ENCODE measurements at regions not wholly inside any gene's neighbourhood (a gene's known extent, or its start where the extent isn't known, plus 50 kb on each side); places are given as distances from the start of the nearest gene placed in this dataset.
A peak's percentile ranks its signal among the peaks of the same experiment; 100 is the strongest.
"Not testable (repeated sequence)": the region's sequence is repeated elsewhere in the genome, so short reads cannot be mapped to it uniquely, and the experiment has no call there.

- POLR2A ChIA-PET; H3K4me3 Mint-ChIP-seq; H3K4me1 ChIP-seq (ENCODE audit: control insufficient read depth in 2 of 2, insufficient read depth in 2 of 2, low read length in 2 of 2); DNase-seq; H3K27me3 Mint-ChIP-seq; H3K27ac Mint-ChIP-seq; H3K27me3 ChIP-seq (ENCODE audit: control insufficient read depth in 2 of 2, insufficient read depth in 2 of 2, low read length in 2 of 2); ATAC-seq; CTCF ChIA-PET; H3K9me3 ChIP-seq (ENCODE audit: control insufficient read depth in 2 of 3, low read length in 3 of 3); H3K27ac ChIP-seq (ENCODE audit: low read depth, low read length); H3K36me3 ChIP-seq (ENCODE audit: control insufficient read depth in 2 of 3, insufficient read depth in 3 of 3, low read length in 3 of 3); H3K4me3 ChIP-seq (ENCODE audit: low read length); H3K9me3 Mint-ChIP-seq; intact Hi-C loops (cut with micrococcal nuclease): not testable (repeated sequence)
- Mint-ChIP-seq H3K36me3 (peaks cover 0 to 16% (median 0%) of the 10 kb centered on the region in 5 donors), H3K4me1 (peaks cover 0 to 21% (median 0%) of the 10 kb centered on the region in 7 donors)
Observed at GRCh38 chr2:111471791-111472530, 351.2 kb downstream of the BCL2L11 start.

GRCh38 chr2:111472844-111473403 is 352.2 kb downstream of the BCL2L11 start:
- H3K9me3 ChIP-seq (ENCODE audit: control insufficient read depth in 2 of 3, low read length in 3 of 3); H3K9me3 Mint-ChIP-seq; H3K27me3 ChIP-seq (ENCODE audit: control insufficient read depth in 2 of 2, insufficient read depth in 2 of 2, low read length in 2 of 2); H3K4me3 ChIP-seq (ENCODE audit: low read length); intact Hi-C loops (cut with micrococcal nuclease); H3K36me3 ChIP-seq (ENCODE audit: control insufficient read depth in 2 of 3, insufficient read depth in 3 of 3, low read length in 3 of 3); ATAC-seq; H3K4me1 ChIP-seq (ENCODE audit: control insufficient read depth in 2 of 2, insufficient read depth in 2 of 2, low read length in 2 of 2); CTCF ChIA-PET; H3K27me3 Mint-ChIP-seq; POLR2A ChIA-PET; H3K27ac ChIP-seq (ENCODE audit: low read depth, low read length): not testable (repeated sequence)
- DNase-seq, result peak in 1 of 9 donors; percentile 40
- H3K27ac Mint-ChIP-seq, result peak overlapping the region in 1 of 9 donors; percentile 73
- peak overlapping the region in 1 of 10 donors; percentile 53 for H3K4me3 Mint-ChIP-seq
- peaks cover 0 to 16% (median 0%) of the 10 kb centered on the region in 7 donors for H3K4me1 Mint-ChIP-seq
- peaks cover 0 to 15% (median 0%) of the 10 kb centered on the region in 5 donors for H3K36me3 Mint-ChIP-seq

GRCh38 chr2:111473522-111473921 is 352.8 kb downstream of the BCL2L11 start:
- CTCF ChIA-PET; DNase-seq; H3K4me1 ChIP-seq (ENCODE audit: control insufficient read depth in 2 of 2, insufficient read depth in 2 of 2, low read length in 2 of 2); H3K27me3 ChIP-seq (ENCODE audit: control insufficient read depth in 2 of 2, insufficient read depth in 2 of 2, low read length in 2 of 2); POLR2A ChIA-PET; H3K9me3 Mint-ChIP-seq; H3K9me3 ChIP-seq (ENCODE audit: control insufficient read depth in 2 of 3, low read length in 3 of 3); H3K4me3 ChIP-seq (ENCODE audit: low read length); H3K36me3 ChIP-seq (ENCODE audit: control insufficient read depth in 2 of 3, insufficient read depth in 3 of 3, low read length in 3 of 3); intact Hi-C loops (cut with micrococcal nuclease); H3K27ac ChIP-seq (ENCODE audit: low read depth, low read length); H3K27me3 Mint-ChIP-seq: not testable (repeated sequence)
- Mint-ChIP-seq H3K27ac (peak overlapping the region in 1 of 9 donors; percentile 73), H3K36me3 (peaks cover 0 to 15% (median 0%) of the 10 kb centered on the region in 5 donors), H3K4me1 (peaks cover 0 to 16% (median 0%) of the 10 kb centered on the region in 7 donors), H3K4me3 (peak overlapping the region in 1 of 10 donors; percentile 53)
- ATAC-seq, result peak; percentile 82

GRCh38 chr2:111474198-111474705 is 353.5 kb downstream of the BCL2L11 start:
- H3K4me3 ChIP-seq (ENCODE audit: low read length); H3K9me3 Mint-ChIP-seq; H3K4me3 Mint-ChIP-seq; DNase-seq; intact Hi-C loops (cut with micrococcal nuclease); H3K36me3 ChIP-seq (ENCODE audit: control insufficient read depth in 2 of 3, insufficient read depth in 3 of 3, low read length in 3 of 3); CTCF ChIA-PET; H3K9me3 ChIP-seq (ENCODE audit: control insufficient read depth in 2 of 3, low read length in 3 of 3); ATAC-seq; H3K27me3 ChIP-seq (ENCODE audit: control insufficient read depth in 2 of 2, insufficient read depth in 2 of 2, low read length in 2 of 2); H3K27ac ChIP-seq (ENCODE audit: low read depth, low read length); H3K4me1 ChIP-seq (ENCODE audit: control insufficient read depth in 2 of 2, insufficient read depth in 2 of 2, low read length in 2 of 2); H3K27me3 Mint-ChIP-seq; H3K27ac Mint-ChIP-seq; POLR2A ChIA-PET: not testable (repeated sequence)
- Mint-ChIP-seq H3K36me3 (peaks cover 0 to 15% (median 0%) of the 10 kb centered on the region in 5 donors), H3K4me1 (peaks cover 0 to 22% (median 0%) of the 10 kb centered on the region in 7 donors)

GRCh38 chr2:111478335-111478734 is 357.6 kb downstream of the BCL2L11 start:
- H3K27ac ChIP-seq (ENCODE audit: low read depth, low read length); intact Hi-C loops (cut with micrococcal nuclease); H3K9me3 ChIP-seq (ENCODE audit: control insufficient read depth in 2 of 3, low read length in 3 of 3); H3K4me3 Mint-ChIP-seq; CTCF ChIA-PET; POLR2A ChIA-PET; ATAC-seq; H3K36me3 ChIP-seq (ENCODE audit: control insufficient read depth in 2 of 3, insufficient read depth in 3 of 3, low read length in 3 of 3); DNase-seq; H3K36me3 Mint-ChIP-seq; H3K27me3 ChIP-seq (ENCODE audit: control insufficient read depth in 2 of 2, insufficient read depth in 2 of 2, low read length in 2 of 2); H3K27me3 Mint-ChIP-seq; H3K9me3 Mint-ChIP-seq; H3K4me3 ChIP-seq (ENCODE audit: low read length); H3K4me1 ChIP-seq (ENCODE audit: control insufficient read depth in 2 of 2, insufficient read depth in 2 of 2, low read length in 2 of 2): not testable (repeated sequence)
- peak overlapping the region in 1 of 9 donors; percentile 68 for H3K27ac Mint-ChIP-seq
- H3K4me1 Mint-ChIP-seq, result peaks cover 0 to 34% (median 0%) of the 10 kb centered on the region in 7 donors

- H3K27ac ChIP-seq (ENCODE audit: low read depth, low read length); H3K27me3 Mint-ChIP-seq; intact Hi-C loops (cut with micrococcal nuclease); H3K4me3 ChIP-seq (ENCODE audit: low read length); H3K36me3 ChIP-seq (ENCODE audit: control insufficient read depth in 2 of 3, insufficient read depth in 3 of 3, low read length in 3 of 3); H3K9me3 ChIP-seq (ENCODE audit: control insufficient read depth in 2 of 3, low read length in 3 of 3); POLR2A ChIA-PET; H3K36me3 Mint-ChIP-seq; H3K9me3 Mint-ChIP-seq; H3K27me3 ChIP-seq (ENCODE audit: control insufficient read depth in 2 of 2, insufficient read depth in 2 of 2, low read length in 2 of 2); CTCF ChIA-PET; H3K4me1 ChIP-seq (ENCODE audit: control insufficient read depth in 2 of 2, insufficient read depth in 2 of 2, low read length in 2 of 2): not testable (repeated sequence)
- peaks cover 0 to 35% (median 0%) of the 10 kb centered on the region in 7 donors for H3K4me1 Mint-ChIP-seq
- DNase-seq (peak in 3 of 9 donors; percentile 16 to 59 (median 17)), ATAC-seq (peak; percentile 23)
- H3K27ac Mint-ChIP-seq, result peak overlapping the region in 1 of 9 donors; percentile 68
- H3K4me3 Mint-ChIP-seq, result peak overlapping the region in 3 of 10 donors; percentile 29 to 54 (median 29)
Observed at GRCh38 chr2:111478871-111479318, 358.2 kb downstream of the BCL2L11 start.
